GM08714 (cell line): ENCODE measurements at regions not wholly inside any gene's neighbourhood (a gene's known extent, or its start where the extent isn't known, plus 50 kb on each side); places are given as distances from the start of the nearest gene placed in this dataset.

ENCODE experiments used
- H3K4me3 ChIP-seq: fragments of 200-500 bp; sonication (Bioruptor generic); 2 replicates; pipeline ENCODE4 v1.5.1; 2014; ENCODE audit warnings: mild to moderate bottlenecking, low read length, inconsistent platforms
- ZNF274 ChIP-seq: IDR thresholded peaks from 2 replicates; pipeline ENCODE4 v1.6.1; 2012; ENCODE audit warnings: mild to moderate bottlenecking, low read depth, low read length

GRCh38 chr13:82803341-82803740, 1078.9 kb downstream of the SLITRK1 start:
- no peak for TF ChIP-seq ZNF274
- H3K4me3 ChIP-seq, result no peak overlapping the region

DNA sequence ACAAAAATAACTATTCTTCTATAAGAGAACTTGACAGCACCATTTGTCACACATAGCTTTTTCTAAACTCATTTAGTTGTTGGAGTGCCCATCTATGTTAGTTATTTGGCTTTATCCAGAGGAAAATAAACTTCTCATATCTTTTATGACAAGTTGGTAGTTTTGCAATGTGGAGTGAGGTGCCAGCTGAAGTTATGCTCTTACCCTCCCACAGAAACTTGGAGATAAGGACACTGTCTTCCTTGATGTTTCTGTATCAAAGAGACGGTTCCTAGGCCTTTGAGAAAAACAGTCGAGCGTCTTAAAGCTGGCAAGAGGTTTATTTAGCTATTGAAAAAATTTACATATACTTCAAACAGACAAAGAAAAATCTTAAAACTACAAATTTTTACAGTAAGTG, 1079.7 kb downstream of the SLITRK1 start:
- no peak overlapping the region for H3K4me3 ChIP-seq
- no peak for TF ChIP-seq ZNF274

- no peak for TF ChIP-seq ZNF274
- H3K4me3 ChIP-seq, result no peak overlapping the region
These were observed 1081.9 kb downstream of the SLITRK1 start for GRCh38 chr13:82800391-82800790.

- TF ChIP-seq ZNF274, result no peak
These were observed 1084.4 kb downstream of the SLITRK1 start for GRCh38 chr13:82797876-82798275.

GRCh38 chr13:82791035-82791434, 1091.2 kb downstream of the SLITRK1 start:
- H3K4me3 ChIP-seq, result no peak overlapping the region
- TF ChIP-seq ZNF274, result no peak

More at GRCh38 chr13:82797876-82798275, 1084.4 kb downstream of the SLITRK1 start:
- no peak overlapping the region for H3K4me3 ChIP-seq

GRCh38 chr13:82772816-82773215, 1109.5 kb downstream of the SLITRK1 start:
- no peak for TF ChIP-seq ZNF274
- no peak overlapping the region for H3K4me3 ChIP-seq

DNA sequence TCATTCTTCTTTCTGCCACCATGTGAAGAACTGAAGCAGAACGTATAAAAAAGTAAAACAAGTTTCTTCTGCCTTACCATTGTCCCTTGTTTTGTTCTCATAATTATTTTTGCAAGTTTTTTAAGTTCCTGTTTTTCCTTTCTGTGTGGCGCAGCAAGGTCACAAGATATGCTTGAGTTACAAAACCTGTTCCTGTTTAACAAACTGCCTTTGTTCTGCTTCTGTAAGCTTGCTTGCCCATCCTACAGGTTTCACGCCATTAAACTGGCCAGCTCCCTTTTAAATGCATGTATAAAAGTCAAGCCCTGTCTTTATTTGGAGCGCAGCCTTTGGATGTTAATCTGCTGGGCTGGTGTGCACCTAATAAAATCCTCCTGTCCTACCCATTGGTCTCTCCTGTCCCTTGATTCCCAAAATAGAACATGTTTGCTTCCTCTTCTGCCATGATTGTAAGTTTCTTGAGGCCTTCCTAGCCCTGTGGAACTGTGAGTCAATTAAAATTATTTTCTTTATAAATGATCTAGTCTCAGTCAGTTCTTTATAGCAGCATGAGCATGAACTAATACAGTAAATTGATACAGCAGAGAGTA, 1115.4 kb downstream of the SLITRK1 start:
- no peak for TF ChIP-seq ZNF274
- no peak overlapping the region for H3K4me3 ChIP-seq

GRCh38 chr13:82758044-82758443, 1124.2 kb downstream of the SLITRK1 start:
- no peak for TF ChIP-seq ZNF274
- no peak overlapping the region for H3K4me3 ChIP-seq

- no peak for TF ChIP-seq ZNF274
- no peak overlapping the region for H3K4me3 ChIP-seq
These were observed 1131.1 kb downstream of the SLITRK1 start for GRCh38 chr13:82751206-82751605.

GRCh38 chr13:82749551-82749950, 1132.7 kb downstream of the SLITRK1 start:
- no peak for TF ChIP-seq ZNF274
- no peak overlapping the region for H3K4me3 ChIP-seq

GRCh38 chr13:82747958-82748357, 1134.3 kb downstream of the SLITRK1 start:
- H3K4me3 ChIP-seq, result no peak overlapping the region
- TF ChIP-seq ZNF274, result no peak

DNA sequence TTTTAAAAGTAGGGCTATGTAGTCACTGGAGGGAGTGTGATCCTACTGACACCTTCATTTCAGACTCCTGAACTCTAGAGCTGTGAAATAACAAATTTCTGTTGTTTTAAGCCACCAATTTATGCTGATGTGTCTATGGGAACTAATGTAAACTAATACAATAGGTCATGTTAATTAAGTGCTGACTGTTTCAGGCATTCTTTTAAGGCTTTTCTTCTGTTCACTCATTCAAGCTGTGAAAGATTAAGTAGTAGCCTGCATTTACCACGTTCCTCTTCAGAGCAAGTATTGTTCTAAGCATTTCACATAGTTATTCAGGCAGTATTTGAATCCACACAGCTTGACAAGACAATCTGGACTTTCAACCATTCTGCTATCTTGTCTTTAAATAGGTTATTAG, 1135.0 kb downstream of the SLITRK1 start:
- no peak for TF ChIP-seq ZNF274

GRCh38 chr13:82740442-82740841, 1141.8 kb downstream of the SLITRK1 start:
- no peak for TF ChIP-seq ZNF274
- no peak overlapping the region for H3K4me3 ChIP-seq

More for the DNA sequence above, 1135.0 kb downstream of the SLITRK1 start:
- H3K4me3 ChIP-seq, result no peak overlapping the region

DNA sequence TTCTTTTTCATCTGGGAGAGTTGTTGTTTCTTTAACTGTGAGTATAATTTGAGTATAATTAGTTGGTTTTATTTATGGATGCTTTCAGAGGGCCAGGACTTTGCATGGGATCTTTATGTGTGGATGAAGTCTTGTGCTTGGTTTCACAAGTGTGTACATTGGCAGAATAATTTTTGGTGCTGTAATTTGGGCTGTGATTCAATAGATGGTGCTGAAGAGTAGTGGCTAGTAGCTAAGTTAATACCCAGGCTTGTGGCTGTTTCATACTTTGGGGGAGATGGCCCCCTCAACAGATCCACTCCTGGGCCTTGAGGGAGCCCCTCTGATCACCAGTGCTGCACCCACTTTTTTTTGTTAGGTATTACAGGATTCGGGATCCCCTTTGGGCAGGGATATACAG, 1142.4 kb downstream of the SLITRK1 start:
- no peak for TF ChIP-seq ZNF274
- H3K4me3 ChIP-seq, result no peak overlapping the region

DNA sequence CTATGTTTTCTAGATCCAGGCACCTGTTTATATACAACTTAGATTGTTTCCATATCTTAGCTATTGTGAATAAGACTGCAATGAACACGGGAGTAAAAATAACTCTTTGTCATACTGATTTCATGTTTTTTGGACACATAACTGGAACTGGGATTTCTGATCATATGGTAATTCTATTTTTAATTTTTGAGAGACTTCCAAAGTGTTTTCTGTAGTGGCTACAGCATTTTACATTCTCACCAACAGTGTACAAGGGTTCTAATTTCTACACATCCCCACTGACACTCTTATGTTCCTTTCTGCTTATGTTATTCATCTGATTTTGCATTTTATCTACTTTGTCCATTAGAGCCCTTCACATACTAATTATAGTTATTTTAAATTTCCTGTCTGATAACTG, 1152.9 kb downstream of the SLITRK1 start:
- no peak overlapping the region for H3K4me3 ChIP-seq
- no peak for TF ChIP-seq ZNF274

DNA sequence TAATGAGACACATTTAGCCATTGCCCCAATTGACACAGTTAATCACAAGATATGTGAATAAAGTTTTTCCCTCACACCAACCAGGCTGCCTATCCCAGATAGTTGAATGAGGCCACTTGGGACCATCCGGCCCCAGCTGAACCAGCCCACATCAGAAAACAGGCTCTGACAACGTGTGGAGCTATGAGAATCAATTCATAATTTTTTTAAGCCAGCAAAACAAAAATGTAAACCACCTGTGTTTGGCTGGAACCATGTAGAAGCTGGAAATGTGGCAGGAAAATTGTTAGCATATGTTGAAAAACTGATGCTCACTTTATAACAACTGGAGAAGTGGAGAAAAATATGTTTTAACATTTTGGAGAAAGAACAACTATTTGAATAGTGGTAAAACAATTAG, 1161.3 kb downstream of the SLITRK1 start:
- H3K4me3 ChIP-seq, result no peak overlapping the region
- TF ChIP-seq ZNF274, result no peak
